HG03095 (cell line): ENCODE measurements at regions not wholly inside any gene's neighbourhood (a gene's known extent, or its start where the extent isn't known, plus 50 kb on each side); places are given as distances from the start of the nearest gene placed in this dataset.

Experiments used
- ATAC-seq: cut with Tn5 transposase; IDR thresholded peaks from one replicate; pipeline ENCODE4 v1.9.1; 2021; ENCODE audit warnings: moderate library complexity; ENCODE audit not compliant: unreplicated experiment

- ATAC-seq, result no peak
These were observed 296.1 kb upstream of the DMAC1 start for GRCh38 chr9:8095672-8096086.

GRCh38 chr9:8088477-8088876 is 288.9 kb upstream of the DMAC1 start:
- ATAC-seq, result no peak

DNA sequence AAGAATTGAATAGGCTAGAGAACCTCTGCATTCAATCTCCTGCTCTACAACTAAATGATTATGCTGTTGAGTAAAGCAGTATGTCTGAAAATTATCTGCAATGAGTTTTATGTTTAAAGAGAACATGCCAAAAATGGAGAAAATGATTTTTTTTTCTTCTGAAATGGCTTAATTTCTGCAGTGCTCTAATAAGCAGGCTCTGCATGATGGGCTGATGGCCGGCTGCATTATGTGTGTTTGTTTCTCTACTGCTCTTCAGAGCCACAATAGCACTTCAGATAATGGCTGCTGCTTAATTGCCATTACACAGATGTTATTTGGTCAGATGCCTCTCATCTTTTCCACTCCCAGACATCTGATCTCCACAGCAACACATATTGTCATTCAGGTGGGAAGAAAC is 286.4 kb upstream of the DMAC1 start:
- ATAC-seq, result no peak

DNA sequence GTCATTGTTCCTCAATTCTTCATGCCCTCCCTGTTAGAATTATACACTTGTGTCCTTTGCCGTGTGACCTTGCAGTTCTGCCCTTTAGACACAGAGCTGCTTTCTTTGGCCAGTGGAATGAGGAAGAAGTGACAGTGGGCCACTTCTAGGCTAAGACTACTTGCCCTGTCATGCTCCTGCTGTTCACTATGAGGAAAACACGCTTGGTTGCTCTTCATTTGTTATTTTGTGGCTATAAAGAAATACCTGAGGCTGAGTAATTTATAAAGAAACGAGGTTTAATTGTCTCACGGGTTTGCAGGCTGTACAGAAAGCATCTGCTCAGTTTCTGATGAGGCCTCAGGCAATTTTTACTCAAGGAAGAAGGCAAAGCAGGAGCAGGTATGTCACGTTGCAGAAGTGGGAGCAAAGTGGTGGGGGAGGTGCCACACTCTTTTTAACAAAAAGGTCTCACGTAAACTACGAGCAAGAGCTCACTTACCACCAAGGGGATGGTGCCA is 279.1 kb upstream of the DMAC1 start:
- ATAC-seq, result no peak

DNA sequence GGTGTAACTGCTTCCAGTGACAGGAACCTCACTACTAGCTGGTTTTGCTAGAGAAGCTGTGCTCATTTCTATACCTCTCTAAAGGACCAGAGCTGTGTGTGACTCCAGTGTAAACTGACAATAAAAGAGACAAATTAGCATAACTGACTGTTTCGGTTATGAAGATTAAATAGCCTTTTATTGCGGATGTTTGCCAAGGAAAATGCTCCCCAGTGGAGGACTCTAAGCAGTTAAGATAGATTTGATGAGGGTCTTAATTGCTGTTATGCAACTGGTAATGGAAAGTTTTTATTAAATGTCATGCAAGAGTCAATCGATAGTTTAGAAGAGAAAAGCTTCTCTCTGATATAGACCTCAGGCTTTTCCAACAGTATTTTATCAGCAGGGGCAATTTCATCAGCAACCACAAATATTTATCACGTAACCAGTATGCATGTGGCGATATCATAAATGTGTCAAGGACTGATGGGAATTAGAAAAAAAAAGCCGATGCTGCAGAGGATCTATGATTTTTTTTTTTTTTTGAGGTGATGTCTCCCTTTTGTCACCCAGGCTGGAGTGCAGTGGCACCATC is 275.2 kb upstream of the DMAC1 start:
- ATAC-seq, result no peak

GRCh38 chr9:8071445-8071798 is 271.8 kb upstream of the DMAC1 start:
- no peak for ATAC-seq

DNA sequence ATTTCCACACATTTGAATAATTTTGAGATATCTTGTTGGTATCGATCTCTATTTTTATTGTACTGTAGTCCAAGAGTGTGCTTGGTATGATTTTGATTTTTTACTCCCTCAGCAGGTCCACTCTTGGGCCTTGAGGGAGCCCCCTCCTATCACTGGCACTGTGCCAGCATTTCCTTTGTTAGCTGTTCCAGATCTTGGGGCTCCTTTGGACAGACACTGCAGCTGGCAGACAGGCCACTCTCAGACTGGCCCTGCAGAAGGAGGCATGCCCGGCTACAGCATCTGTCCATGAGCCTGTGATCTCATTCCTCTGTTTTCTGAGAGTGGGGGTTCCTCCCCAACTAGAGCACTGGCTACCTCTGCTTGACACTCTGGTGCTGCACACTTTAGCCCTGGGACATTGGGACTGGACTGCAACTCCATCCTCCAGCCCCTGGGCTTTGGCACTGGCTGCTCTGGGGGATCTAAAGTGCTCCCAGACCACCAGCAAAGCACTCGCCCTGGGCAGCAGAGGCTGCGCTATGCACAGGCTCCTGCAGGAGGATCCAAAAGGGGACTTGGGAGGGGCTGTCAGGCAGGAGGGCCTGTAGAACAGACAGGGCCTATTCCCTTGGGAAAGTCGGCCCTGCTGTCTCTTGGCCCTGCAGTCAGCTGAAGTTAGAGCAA is 271.3 kb upstream of the DMAC1 start:
- ATAC-seq, result no peak

GRCh38 chr9:8062459-8062858 is 262.9 kb upstream of the DMAC1 start:
- ATAC-seq, result no peak

GRCh38 chr9:8053501-8053900 is 253.9 kb upstream of the DMAC1 start:
- ATAC-seq, result no peak

- no peak for ATAC-seq
These were observed 253.4 kb upstream of the DMAC1 start for GRCh38 chr9:8052991-8053390.

DNA sequence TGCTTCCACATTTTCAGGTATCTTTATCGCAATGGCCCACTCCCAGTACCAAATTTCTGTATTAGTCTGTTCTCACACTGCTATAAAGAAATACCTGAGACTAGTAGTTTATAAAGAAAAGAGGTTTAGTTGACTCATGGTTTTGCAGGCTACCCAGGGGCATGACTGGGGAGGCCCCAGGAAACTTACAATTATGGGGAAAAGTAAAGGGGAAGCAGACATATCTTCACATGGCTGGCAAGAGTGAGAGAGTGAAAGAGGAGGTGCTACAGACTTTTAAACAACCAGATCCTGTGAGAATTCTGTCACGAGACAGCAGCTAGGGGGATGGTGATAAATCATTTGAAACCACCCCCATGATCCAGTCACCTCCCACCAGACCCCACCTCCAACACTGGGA is 238.2 kb upstream of the DMAC1 start:
- ATAC-seq, result no peak

DNA sequence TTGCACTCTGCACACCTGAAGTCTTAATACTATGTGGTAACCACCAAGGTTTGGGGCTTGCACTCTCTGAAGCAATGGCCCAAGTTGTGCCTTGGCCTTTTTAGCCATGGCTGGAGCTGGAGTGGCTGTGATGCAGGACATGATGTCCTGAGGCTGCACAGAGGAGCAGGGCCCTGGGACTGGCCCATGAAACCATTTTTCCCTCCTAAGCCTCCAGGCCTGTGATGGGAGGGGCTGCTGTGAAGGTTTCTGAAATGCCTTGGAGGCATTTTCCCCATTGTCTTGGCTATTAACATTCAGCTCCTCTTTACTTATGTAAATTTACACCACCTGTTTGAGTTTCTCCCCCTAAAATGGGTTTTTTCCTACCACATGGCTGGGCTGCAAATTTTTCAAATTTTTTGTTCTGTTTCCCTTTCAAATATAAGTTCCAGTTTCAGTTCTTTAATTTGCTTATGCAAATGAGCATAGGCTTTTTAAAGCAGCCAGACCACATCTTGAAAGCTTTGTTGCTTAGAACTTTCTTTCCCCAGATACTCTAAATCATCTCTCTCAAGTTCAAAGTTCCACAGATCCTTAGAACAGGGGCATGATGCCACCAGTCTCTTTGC is 237.4 kb upstream of the DMAC1 start:
- no peak for ATAC-seq

DNA sequence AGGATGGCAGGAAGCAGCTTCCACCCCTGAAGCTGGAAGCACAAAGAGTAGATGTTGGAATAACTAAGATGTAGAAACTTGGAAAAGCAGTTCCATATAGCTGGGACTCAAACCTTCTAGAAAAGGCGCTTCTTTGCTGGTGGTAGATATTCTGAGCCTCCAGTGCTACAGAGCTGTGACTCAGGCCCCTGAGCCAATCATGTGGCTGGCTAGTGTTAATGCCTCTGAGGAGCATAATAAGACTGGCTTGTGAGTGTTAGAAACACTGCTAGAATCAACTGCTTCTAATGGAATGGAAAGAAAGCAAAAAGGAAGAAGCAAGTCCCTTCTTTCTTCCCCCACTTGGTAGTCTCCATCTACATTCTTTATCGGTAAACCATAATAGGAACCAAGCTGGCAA is 234.2 kb upstream of the DMAC1 start:
- ATAC-seq, result no peak

DNA sequence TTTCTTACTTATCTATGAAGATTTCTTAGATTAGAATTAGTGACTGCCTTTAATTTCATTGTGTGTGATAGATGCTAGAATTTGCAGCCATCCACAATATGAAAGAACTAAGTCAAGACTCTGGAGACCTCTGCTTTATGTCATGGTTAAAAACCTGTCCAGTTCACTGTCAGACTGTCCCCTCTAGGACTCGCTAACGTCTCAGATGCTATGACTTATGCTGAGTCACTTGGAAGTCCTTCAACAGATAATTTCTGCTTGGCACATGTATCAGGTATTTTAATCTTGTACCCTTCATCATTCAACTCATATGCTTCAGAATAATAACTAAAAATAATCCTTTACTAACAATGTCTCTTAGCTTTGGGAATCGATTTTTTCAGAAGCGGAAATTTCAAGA is 230.5 kb upstream of the DMAC1 start:
- no peak for ATAC-seq

- no peak for ATAC-seq
These were observed 227.8 kb upstream of the DMAC1 start for GRCh38 chr9:8027351-8027750.

GRCh38 chr9:8025551-8025950 is 226.0 kb upstream of the DMAC1 start:
- no peak for ATAC-seq

- ATAC-seq, result no peak
These were observed 220.6 kb upstream of the DMAC1 start for GRCh38 chr9:8020186-8020585.

- ATAC-seq, result no peak
These were observed 220.1 kb upstream of the DMAC1 start for GRCh38 chr9:8019636-8020035.

DNA sequence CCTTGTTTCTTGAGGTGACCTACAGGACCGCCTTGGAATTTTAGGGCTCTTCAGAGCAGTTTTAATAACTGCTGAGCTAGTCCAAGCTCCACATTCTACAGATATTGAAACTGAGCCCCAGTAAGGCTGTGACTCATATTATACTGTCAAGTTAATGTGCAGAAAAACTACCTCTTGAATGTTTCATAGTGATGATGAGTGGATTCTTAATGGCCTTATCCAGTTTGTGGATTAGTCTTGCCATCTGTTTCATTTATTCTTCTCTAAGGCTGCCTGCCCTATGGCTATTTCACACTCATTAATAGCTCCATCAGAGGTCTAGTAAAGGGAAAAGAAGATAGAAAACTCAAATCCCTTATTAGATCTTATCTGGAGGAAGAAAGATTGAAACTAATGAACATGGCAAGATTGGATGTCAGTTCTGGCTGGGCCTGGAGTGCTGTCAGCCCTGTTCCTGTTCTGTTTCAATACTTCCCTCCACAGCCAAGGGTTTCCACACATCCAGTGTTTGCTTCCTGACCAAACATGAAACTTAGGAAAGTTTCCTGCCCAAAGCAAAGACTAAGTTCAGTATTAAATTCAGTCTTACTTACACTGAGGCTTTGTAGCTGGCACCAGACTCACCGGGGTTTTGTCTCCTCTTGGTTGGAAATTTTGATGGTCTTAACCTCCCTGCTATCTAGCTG is 215.6 kb upstream of the DMAC1 start:
- no peak for ATAC-seq

GRCh38 chr9:8012986-8013385 is 213.4 kb upstream of the DMAC1 start:
- no peak for ATAC-seq

GRCh38 chr9:8011974-8012373 is 212.4 kb upstream of the DMAC1 start:
- ATAC-seq, result no peak

- ATAC-seq, result no peak
These were observed 197.0 kb upstream of the DMAC1 start for GRCh38 chr9:7996558-7996957.
